ENCODE measurements at regions not wholly inside any gene's neighbourhood (a gene's known extent, or its start where the extent isn't known, plus 50 kb on each side); places are given as distances from the start of the nearest gene placed in this dataset.

DNA sequence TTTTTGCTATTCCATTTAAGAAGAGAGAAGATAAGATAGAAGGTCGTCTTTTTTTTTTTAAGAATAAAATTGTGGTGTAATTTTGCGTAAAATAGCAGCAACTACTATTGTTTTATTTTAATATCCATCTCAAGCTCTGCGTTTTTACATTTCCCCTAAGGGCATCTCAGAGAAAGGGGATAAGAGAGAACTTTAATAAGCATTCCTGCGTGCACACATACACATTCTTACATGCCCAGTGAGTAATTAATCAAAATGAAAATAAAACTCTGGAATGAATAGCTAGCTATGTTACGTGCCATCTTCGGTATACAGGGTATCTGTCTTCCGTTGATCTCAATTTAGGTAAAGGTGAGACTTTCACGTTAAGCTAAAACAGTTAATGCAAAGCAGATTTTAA lies 200.3 kb upstream of the TENM3 start:
- DNase-seq (no peak), ATAC-seq (no peak)
- H3K27me3 ChIP-seq = no peaks in the 10 kb centered on the region
- no peak overlapping the region for H3K27ac ChIP-seq
- H3K4me3 ChIP-seq = no peak overlapping the region
- TF ChIP-seq POLR2A (IDR thresholded peaks at IDR 0.05) (no peak), CTCF (IDR thresholded peaks at IDR 0.05) (no peak)
- H3K9me3 ChIP-seq = no peaks in the 10 kb centered on the region
- intact Hi-C loops (cut with DNase I) = no loop called here
- no peaks in the 10 kb centered on the region for H3K4me1 ChIP-seq
- no peaks in the 10 kb centered on the region for H3K36me3 ChIP-seq (replicated peaks in 1 of 2; ENCODE audit: insufficient read depth in 1 of 2, low read depth in 2 of 2)
- WGBS, 2 donors = 65 to 66% methylated on average over 8 of the region's 8 CpGs

GRCh38 chr4:182048871-182049270 lies 194.3 kb upstream of the TENM3 start:
- 67 to 81% methylated on average over 1 of the region's 1 CpG for WGBS, 2 donors
- H3K36me3 ChIP-seq (replicated peaks in 1 of 2; ENCODE audit: insufficient read depth in 1 of 2, low read depth in 2 of 2) = no peaks in the 10 kb centered on the region
- intact Hi-C loops (cut with DNase I) = no loop called here
- DNase-seq (no peak), ATAC-seq (no peak)
- H3K27me3 ChIP-seq = no peaks in the 10 kb centered on the region
- H3K4me1 ChIP-seq = no peaks in the 10 kb centered on the region
- TF ChIP-seq CTCF (IDR thresholded peaks at IDR 0.05) (no peak), POLR2A (IDR thresholded peaks at IDR 0.05) (no peak)
- H3K9me3 ChIP-seq = no peaks in the 10 kb centered on the region
- H3K27ac ChIP-seq = no peak overlapping the region
- no peak overlapping the region for H3K4me3 ChIP-seq

DNA sequence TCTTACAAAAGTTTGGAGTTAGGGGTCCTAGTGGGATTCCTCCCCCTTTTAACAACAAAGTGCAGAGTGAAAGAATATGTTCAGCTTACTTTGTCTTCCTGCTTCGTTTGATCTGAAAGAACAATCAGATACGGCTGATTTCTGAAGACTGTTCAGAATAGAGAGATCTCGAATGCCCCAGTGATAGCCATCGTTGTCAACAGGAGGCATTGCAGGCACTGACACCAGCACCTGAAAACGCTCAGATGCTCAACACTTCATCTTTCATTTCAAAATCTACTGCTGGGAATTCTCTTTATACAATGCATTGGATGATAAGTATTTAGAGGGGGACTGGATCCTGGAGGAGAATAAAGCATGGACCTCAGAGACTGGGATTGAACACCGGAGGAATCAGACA lies 186.3 kb upstream of the TENM3 start:
- H3K9me3 ChIP-seq = no peaks in the 10 kb centered on the region
- H3K4me3 ChIP-seq = no peak overlapping the region
- DNase-seq (no peak), ATAC-seq (no peak)
- no peaks in the 10 kb centered on the region for H3K27me3 ChIP-seq
- H3K27ac ChIP-seq = no peak overlapping the region
- TF ChIP-seq POLR2A (IDR thresholded peaks at IDR 0.05) (no peak), CTCF (IDR thresholded peaks at IDR 0.05) (no peak)
- no peaks in the 10 kb centered on the region for H3K36me3 ChIP-seq (replicated peaks in 1 of 2; ENCODE audit: insufficient read depth in 1 of 2, low read depth in 2 of 2)
- H3K4me1 ChIP-seq = no peaks in the 10 kb centered on the region
- intact Hi-C loops (cut with DNase I) = no loop called here
- 48 to 53% methylated on average over 6 of the region's 6 CpGs for WGBS, 2 donors

DNA sequence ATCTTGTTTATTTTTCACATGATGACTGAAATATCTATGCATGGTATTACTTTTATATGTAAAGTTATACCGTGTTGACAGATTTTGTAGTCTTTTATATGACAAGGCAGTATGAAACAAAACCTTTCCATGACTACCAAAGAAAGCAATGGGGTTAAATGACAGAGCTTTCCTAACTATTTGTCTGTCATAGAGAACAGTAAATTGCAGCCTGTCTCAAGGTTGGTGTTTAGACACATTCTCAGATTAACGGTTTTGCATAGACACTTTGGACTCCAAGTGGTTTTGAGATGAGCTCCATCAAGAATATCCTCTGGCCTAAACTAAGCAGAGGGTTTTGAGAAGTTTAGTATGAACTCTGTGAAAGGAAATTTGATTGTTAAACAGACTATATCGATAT lies 180.7 kb upstream of the TENM3 start:
- WGBS, 2 donors = 40 to 46% methylated on average over 3 of the region's 3 CpGs
- no peak overlapping the region for H3K4me3 ChIP-seq
- DNase-seq = no peak
- no peaks in the 10 kb centered on the region for H3K36me3 ChIP-seq (replicated peaks in 1 of 2; ENCODE audit: insufficient read depth in 1 of 2, low read depth in 2 of 2)
- no peak for TF ChIP-seq POLR2A (IDR thresholded peaks at IDR 0.05)
- no peak for TF ChIP-seq CTCF (IDR thresholded peaks at IDR 0.05)
- no peaks in the 10 kb centered on the region for H3K27me3 ChIP-seq
- intact Hi-C loops (cut with DNase I) = no loop called here
- H3K9me3 ChIP-seq = no peaks in the 10 kb centered on the region
- ATAC-seq = no peak
- no peaks in the 10 kb centered on the region for H3K4me1 ChIP-seq
- no peak overlapping the region for H3K27ac ChIP-seq

- no peaks in the 10 kb centered on the region for H3K4me1 ChIP-seq
- no peak for TF ChIP-seq CTCF (IDR thresholded peaks at IDR 0.05)
- no peak for ATAC-seq
- H3K27me3 ChIP-seq = no peaks in the 10 kb centered on the region
- H3K36me3 ChIP-seq (replicated peaks in 1 of 2; ENCODE audit: insufficient read depth in 1 of 2, low read depth in 2 of 2) = no peaks in the 10 kb centered on the region
- H3K4me3 ChIP-seq = no peak overlapping the region
- DNase-seq = no peak
- no peaks in the 10 kb centered on the region for H3K9me3 ChIP-seq
- intact Hi-C loops (cut with DNase I) = no loop called here
- no peak overlapping the region for H3K27ac ChIP-seq
Observed at GRCh38 chr4:182062936-182063335, 180.3 kb upstream of the TENM3 start.
